ENCODE measurements at regions not wholly inside any gene's neighbourhood (a gene's known extent, or its start where the extent isn't known, plus 50 kb on each side); places are given as distances from the start of the nearest gene placed in this dataset.

DNA sequence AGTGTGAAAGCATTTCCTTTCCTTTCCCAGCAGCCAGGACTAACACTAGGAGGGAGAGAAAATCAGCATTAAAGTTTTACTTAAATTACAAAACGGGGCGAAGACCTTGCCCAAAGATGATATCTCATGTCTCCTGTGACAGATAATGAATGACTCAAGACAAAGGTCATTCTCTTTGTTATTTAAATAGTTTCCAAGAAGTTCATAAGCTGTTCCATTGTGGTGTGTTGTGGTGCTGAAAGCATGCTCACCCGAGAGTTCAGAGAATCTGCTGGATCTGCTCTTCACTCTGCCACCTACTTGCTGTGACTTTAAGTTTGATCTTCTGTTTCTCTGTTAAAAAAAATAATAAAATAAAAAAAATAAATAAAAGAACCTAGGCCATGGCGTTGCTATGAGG is 265.9 kb upstream of the NR4A3 start:
- no peak for DNase-seq

DNA sequence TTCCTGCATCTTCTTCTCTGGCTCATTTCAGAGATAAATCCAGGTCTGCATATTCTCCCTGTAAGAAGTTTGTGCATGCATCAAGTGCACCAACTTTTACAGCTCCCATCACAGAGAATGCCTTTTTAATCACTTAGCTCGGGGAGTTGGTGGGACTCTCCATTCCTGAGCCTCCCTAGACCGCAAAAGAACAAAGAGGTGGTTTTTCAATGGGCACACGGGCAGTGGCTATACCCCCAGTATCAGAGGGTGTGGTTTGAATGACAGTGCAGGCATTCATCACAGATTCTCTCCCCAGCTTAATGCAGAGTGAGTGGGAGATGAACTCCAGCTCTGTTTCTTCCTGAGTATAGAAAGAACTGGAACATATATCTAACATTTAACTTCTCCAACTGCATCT is 264.7 kb upstream of the NR4A3 start:
- no peak for DNase-seq

DNA sequence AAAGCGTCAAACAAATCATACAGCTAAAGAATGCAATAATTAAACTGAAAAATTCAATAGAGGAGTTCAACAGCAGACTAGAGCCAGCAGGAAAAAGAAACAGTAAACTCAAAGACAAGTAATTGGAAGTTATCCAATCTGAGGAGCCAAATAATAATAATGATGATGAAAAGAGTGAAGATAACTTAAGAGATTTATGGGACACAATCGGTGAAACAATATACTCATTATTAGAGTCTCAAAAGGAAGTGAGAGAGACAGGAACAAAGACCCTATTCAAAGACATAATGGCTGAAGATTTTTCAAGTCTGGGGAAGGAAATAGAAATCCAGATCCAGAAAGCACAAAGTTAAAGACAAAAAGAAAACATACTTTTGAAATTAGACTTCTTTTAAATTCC is 263.9 kb upstream of the NR4A3 start:
- DNase-seq, result no peak

DNA sequence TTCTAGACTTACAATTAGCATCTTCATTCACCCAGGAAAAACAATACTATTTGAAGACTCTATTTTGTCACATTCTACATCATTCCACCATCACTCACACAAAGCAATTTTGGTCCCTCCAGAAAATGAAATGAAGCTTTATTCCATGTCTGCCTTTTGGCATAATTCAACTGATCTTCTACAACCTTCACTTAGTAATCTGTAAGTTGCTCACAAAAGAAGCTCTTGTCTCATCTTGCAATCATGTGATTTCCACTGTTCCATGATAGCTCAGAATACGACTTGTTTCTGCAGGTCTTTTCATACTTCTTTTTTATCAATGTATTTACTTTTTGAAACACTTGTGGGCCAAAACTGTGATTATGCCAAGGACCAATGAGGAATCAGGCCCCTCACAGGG is 261.9 kb upstream of the NR4A3 start:
- DNase-seq, result no peak

DNA sequence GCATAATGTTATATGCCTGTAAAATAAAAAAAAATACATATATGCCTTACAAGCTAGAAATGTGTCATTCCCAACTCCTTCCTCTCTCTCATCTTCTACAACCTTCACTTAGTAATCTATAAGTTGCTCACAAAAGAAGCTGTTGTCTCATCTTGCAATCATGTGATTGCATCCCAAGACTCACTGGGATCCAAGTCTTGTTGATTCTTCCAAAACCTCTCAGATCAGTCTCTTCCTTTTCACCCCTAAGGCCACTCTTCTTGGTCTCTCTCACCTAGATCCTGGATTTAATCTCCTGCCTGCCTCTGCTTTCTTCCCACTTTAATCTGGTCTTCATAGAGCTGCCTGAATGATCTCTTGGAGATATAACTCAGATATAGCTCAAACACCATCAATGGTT is 261.1 kb upstream of the NR4A3 start:
- DNase-seq, result no peak

DNA sequence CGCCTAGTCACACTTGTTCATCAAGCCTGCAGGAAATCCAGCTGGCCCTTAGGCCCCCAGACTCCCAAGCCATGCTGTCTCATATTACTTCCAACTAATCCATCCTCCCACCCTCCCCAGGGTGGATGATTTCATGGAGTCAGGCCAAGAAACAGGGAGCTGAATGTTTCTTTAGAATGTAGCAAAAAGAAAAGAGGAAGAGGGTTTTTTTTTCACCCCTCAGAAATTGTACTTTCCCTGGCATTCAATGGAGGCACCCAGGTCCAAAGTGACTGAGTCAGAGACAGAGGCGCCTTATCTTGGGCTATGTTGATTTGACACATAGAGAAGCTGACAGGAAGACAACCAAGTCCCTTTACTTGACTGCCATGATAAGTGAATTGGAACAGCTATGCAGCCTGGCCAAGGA is 260.2 kb upstream of the NR4A3 start:
- no peak for DNase-seq

DNA sequence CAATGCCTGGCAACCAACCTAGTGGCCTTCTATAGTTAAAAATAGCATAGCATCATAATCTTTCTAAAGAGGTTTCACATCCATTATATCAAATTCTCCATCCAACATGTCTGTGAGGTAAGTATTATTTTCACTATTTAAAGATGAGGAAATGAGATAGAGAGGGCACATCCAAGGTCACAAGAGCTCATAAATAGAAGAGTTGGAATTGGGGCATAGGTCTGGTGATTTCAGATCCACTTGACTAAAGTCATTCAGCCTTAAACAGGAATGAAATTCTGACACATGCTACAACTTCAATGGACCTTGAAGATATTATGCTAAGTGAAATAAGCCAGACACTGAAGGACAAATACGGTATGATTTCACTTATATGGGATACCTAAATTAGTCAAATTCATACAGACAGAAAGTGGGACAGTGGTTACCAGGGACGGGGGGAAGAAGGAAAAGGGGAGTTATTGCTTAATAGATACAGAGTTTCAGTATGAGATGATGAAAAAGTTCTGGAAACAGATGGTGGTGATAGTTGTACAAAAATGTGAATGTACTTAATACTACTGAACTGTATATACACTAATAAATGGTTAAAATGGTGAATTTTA is 259.6 kb upstream of the NR4A3 start:
- no peak for DNase-seq

DNA sequence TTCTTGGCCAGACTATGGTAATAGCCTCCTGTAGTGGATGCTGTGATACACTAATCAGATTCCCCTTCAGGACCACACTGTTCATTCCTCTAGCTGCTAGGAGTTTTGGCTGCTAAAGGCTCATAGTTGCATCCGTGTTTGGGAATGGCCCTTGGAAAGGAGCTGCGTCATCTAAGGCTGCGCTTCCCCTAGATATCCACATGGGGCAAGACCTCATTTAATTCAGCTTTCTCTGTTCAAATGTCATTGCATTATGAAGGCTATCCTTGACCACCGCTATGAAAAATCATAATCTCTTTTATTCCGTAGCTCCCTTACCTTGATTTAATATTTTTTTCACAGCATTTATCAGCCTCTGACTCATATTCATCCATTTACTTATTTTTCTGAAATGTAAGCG is 258.3 kb upstream of the NR4A3 start:
- DNase-seq, result no peak

DNA sequence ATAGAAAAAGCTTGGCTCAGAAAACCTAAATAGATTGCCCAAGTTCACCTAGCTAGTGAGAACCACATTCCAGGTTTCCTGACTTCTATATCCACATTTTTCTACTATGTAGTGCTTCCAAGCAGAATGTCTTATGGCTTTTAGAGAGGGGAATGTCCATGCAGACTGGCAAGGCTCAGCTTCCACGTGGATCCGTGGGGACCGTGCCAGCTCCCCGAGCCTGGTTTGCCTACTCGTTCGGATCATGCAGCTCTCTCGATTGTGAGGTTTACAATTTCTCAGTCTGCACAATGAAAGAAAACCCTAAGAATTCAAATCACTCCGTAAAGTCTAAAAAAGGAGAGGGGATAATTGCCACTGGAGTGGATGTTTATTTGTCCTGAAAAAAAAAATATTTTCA is 256.5 kb upstream of the NR4A3 start:
- no peak for DNase-seq

DNA sequence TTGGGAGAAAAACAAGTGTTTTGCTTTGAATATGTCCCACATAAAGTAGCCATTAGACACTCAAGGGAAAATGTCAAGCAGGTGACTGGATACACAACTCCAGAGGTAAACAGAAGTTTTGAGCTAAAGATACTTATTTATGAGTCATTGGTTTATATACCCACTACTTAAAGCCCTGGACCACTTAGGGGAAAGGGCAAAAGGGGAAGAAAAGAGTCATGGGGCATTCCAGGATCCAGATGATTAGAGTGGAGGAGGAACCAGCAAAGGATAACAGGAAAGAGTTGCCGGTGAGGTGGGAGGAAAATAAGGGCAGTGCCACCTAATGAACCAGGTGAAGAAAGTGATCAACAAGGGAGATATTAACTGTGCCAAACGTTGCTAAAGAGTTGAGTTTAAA is 254.2 kb upstream of the NR4A3 start:
- no peak for DNase-seq

DNA sequence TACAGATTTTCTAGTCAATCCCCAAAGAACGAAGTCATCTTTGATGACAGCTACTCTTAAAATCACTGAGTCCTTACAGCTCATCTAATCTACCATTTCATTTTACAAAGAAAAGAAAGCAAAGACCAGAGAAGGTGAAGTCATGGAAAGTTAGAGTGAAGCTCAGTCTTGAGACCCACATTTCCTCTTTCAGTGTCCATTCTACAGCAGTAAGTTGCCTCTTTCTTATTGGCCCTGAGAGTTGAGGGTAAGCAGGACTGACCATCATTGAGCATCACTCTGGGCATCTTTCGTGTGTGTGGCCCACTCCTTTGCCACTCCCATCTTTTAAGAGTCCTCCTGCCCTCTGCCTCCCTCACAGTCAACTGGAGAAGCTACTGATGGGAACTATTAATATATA is 251.8 kb upstream of the NR4A3 start:
- no peak for DNase-seq

DNA sequence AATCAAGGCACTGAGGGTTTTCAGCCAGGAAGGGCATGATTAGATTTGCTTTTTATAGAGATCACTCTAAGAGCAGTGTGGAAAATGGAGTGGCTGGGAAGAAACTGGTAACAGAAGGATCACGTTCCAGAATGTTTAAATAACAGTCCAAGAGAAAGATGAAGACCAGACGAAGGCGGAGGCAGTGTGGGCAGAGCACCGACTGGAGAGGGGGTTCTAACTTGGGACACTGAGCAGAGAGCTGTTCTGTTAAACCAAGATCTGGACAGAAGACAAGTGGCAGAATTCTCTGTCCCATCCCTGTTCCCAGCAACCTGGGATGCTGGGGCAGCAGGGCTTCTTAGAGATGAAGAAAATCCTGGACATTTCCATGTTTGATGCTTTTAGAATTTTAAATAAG is 249.1 kb upstream of the NR4A3 start:
- DNase-seq, result no peak

DNA sequence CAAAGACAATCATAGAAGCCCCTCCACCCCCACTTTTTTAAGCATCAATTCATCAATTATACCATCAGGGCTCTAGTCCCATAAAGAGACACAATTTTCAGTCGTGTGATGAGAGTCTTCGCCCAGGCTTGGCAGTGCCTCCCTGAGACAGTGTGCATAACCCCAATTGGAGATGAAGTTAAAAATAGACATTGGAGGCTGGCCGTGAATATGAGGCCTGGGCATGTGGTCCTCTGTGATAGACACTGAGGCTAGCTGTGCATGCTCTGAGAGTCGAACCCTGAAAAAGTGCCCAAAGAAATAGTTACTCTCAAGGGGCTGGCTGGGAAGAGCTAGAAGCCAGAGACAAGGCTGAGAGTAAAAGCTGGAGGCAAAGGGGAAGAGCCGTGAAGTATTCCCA is 248.6 kb upstream of the NR4A3 start:
- no peak for DNase-seq

DNA sequence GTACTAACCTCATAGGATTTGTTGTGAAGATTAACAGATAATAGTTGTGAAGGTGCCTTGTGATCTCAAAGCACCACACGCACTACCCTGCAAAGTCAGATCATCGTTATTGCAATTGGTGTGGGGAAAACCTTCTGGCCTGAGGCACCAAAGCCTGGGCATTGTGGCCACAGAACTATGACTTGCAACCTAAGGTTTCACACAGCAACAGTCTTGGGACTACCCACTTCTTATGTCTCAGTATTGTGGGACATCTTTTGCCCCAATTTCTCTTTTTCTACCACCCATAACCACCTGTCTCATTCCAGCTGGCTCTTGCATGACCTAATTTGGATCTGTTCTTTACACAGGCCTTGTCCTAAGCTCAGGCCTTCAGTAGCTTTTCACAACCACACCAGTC is 247.8 kb upstream of the NR4A3 start:
- DNase-seq, result no peak

DNA sequence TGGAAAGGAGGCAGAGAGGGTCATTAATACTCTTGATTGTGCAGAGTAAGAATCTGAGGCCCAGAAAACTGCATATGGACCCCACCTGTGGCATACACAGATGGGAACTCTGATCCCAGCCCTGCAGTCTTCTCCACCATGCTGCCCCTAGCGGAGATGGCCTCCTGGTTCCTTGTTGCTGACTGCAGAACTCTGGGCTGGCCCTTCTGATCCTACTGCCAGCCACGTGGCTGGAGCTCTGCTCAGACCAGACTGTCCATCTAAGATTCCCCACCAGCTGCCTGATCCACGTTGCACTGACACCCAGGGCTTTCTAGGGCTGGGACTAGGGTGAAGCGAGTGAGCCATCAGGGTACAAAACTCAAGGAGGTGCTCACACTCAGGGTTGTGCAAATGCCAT is 245.7 kb upstream of the NR4A3 start:
- DNase-seq, result no peak

DNA sequence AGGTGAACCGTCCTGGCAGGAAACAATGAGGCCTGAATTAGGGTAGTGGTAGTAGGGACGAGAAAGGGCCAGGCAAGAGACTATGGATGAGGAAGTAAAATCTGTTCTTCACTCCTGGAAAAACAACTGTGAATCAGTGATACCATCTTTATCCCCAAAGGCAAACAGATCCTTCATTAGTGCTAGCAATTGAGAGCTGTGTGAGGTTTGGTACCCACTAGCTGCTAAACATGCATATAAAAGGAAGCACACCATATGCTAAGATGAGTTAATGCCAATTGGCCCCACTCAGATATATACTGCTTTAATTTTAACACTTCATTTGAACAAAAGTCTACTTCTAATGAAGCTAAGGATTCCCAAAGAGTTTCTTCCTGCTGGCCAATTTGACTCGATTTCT is 244.8 kb upstream of the NR4A3 start:
- no peak for DNase-seq

DNA sequence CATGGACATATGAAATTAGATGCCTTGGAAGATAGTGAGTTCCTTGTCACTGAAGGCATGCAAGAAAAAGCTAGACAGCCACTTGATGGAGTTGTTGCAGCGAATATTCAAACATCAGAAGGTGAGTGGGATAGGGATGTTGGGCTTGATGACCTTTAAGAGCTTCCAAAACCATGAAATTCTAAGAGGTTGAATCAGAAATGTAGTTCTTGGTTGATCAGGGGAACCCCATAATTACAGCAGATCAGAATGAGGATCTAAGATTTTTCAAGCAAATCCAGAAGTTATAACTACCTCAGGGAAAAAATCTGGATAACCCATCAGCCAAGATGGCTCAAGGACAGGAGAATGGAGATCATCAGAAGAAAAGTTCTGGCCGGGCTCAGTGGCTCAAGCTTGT is 244.3 kb upstream of the NR4A3 start:
- no peak for DNase-seq

DNA sequence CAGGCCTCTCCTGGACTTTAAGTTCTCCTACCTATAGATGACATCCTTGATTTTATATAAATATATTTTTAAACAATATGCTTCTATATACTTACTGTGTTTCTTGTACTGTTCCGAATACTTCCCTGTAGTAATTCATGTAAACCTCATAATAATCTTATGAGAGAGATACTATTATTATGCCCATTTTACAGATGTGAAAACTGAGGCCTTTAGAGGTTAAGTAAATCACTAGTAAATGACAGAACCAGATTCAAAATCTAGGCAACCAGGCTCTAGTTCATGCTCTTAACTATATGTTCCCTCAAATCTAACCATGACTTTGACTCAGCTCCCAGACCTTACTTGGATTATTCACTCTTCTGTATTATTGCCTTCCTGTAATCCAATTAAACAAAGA is 243.0 kb upstream of the NR4A3 start:
- no peak for DNase-seq

DNA sequence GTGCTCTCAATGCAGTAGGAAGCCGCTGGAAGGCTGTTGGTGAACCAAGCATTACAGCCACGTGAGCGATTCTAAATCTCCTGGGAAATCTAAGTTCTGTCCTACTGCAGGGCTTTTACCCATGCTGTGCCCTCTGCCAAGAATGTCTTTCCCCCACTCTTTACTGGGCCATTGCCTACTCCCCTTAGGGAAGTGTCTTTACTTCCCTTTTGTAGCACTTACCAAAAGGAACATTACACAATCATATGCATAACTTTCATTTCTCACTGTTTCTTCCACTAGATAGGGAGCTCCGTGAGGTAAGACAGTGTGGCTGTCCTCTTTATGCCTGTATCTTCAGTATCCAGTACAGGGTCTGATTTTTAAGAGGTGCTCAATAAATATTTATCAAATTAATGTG is 241.7 kb upstream of the NR4A3 start:
- DNase-seq, result no peak

DNA sequence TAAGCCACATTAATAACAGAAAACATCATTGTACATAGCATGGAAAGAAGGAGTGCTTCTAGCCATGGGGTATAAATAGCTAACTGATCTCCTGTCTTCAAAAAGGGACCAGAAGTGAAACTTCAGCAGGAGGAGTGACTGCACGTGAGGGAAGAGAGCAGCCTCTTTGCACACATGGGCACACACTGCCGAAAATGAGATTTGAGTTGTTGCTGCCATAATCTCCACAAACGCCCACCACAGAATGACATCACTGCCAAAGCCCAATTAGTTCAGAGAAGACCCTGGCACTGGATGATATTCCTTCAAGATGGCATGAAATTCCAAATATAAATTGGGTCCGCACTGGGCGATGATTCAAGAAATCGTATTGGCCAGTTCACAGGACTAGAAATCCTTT is 238.9 kb upstream of the NR4A3 start:
- DNase-seq, result no peak

DNA sequence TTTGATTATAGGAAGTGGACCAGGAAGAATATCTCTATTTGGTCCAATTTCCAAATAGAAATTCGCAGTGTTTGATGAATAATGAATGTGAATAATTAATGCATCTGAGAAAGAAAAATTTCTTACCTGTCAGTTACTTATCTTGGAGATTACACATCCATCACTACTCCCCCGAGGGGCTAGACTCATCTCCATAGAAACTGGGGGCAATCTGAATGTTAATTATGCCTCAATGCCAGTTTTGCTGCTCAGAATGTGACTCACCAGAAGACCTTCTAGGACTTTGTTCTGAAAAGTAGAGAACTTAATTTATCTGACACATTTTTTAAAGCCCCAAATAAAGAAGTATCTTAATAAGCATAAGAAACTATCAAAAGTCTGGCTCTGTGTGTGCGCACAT is 233.4 kb upstream of the NR4A3 start:
- DNase-seq, result no peak

DNA sequence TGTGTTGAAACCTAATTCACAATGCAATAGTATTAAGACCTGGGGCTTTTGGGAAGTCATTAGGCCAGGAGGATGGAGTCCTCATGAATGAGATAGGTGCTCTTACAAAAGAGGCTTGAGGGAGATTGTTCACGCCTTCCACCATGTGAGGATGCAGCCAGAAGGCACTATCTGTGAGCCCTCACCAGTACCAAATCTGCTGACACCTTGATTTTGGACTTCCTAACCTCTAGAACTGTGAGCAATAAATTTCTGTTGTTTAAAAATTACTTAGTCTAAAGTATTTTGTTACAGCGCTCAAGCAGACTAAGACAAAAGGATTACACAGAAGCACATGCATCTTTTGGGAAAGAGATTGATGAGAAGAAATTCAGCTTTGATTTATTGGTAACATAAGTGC is 232.9 kb upstream of the NR4A3 start:
- no peak for DNase-seq

DNA sequence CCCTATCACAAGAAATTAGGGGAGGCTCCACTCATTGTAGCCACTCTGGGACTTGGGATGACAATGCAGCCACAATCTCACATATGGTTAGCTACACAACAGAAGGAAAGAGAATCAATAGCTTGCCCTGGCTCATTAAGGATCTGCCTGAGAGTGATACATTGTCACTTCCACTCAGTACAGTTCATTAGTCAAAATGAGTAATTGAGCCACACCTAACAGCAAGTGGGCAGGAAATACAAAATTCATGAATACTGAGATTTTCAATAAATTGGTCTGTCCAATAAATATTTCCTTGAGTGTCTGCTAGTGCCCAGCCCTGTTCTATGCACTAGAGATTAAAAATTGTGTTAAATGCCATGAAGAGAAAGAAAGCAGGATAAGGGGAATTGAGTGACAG is 231.3 kb upstream of the NR4A3 start:
- DNase-seq, result no peak

DNA sequence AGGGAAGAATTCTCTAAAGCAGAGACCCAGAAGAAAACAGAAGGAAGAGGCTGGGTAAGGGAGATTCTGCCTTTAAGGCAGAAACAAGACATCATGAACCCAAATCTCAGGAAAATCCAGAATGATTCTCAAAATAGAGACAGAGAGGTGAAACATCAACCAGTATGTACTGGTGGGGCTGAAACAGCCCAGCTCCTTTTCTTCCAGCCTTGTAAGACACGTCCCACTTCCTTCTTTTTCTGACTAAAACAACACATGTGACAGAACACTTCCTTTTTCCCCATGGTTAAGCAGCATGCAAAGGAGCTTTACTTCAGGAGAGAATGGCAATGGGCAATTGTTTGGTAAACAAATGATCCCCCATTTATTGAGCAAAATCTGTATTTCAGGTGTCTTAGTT is 230.8 kb upstream of the NR4A3 start:
- DNase-seq, result no peak

DNA sequence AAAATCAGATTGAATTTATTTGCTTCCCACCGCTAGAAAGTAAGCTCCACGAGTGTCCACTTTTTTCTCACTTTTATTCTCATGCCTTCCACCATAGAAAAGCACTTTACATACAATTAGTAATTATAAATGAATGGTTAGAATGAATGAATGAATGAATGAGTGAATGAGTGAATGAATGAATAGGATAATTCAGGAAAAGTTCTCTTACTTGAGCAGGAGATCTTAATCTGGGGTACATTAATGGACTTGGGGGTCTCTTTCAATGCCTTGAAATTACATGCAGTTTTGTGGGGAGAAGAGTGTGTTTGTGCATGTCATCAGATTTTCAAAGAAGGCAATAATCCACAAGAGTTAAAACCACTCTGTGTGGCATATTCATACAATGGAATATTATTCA is 229.9 kb upstream of the NR4A3 start:
- DNase-seq, result no peak
